Trophoblast cell (in vitro differentiated cells and primary cell): ENCODE measurements at regions not wholly inside any gene's neighbourhood (a gene's known extent, or its start where the extent isn't known, plus 50 kb on each side); places are given as distances from the start of the nearest gene placed in this dataset.

ENCODE experiments used
- DNase-seq, 2 donors: peaks; one replicate each; pipeline ENCODE4 v3.0.0-alpha.2; 2016
- H2AFZ ChIP-seq: 2 replicates; pipeline ENCODE4 v1.6.1; 2013; ENCODE audit warnings: low read length, moderate library complexity, mild to moderate bottlenecking; ENCODE audit not compliant: insufficient read depth, poor library complexity
- H2AK5ac ChIP-seq: 2 replicates; pipeline ENCODE4 v1.6.1; 2013; ENCODE audit warnings: mild to moderate bottlenecking, low read length
- H2BK120ac ChIP-seq: 2 replicates; pipeline ENCODE4 v1.6.1; 2013; ENCODE audit warnings: low read length, mild to moderate bottlenecking, moderate library complexity; ENCODE audit not compliant: insufficient read depth, poor library complexity
- H2BK12ac ChIP-seq: 2 replicates; pipeline ENCODE4 v1.6.1; 2013; ENCODE audit warnings: mild to moderate bottlenecking, low read length, moderate library complexity
- H2BK5ac ChIP-seq: 2 replicates; pipeline ENCODE4 v1.6.1; 2013; ENCODE audit warnings: low read length, low read depth, moderate library complexity, mild to moderate bottlenecking; ENCODE audit not compliant: poor library complexity
- H3K14ac ChIP-seq: 2 replicates; pipeline ENCODE4 v1.6.1; 2013; ENCODE audit warnings: mild to moderate bottlenecking, low read length
- H3K18ac ChIP-seq: 2 replicates; pipeline ENCODE4 v1.6.1; 2013; ENCODE audit warnings: mild to moderate bottlenecking, low read length
- H3K23ac ChIP-seq: 2 replicates; pipeline ENCODE4 v1.6.1; 2013; ENCODE audit warnings: low read length
- H3K27ac ChIP-seq: 2 replicates; pipeline ENCODE4 v1.5.1; 2013; ENCODE audit warnings: low read depth, mild to moderate bottlenecking, inconsistent platforms, low read length, moderate library complexity
- H3K27me3 ChIP-seq: 2 replicates; pipeline ENCODE4 v1.6.1; 2013; ENCODE audit warnings: inconsistent platforms, mild to moderate bottlenecking, low read length, moderate library complexity; ENCODE audit not compliant: insufficient read depth
- H3K36me3 ChIP-seq, 2 experiments: 1 replicate in 1 of 2; 2 replicates in 1 of 2; pipeline ENCODE4 v1.6.1; 2013; ENCODE audit warnings: low read length in 2 of 2, mild to moderate bottlenecking in 2 of 2, moderate library complexity in 1 of 2; ENCODE audit not compliant: insufficient read depth in 2 of 2, control insufficient read depth in 1 of 2
- H3K4ac ChIP-seq: 2 replicates; pipeline ENCODE4 v1.6.1; 2013; ENCODE audit warnings: low read depth, mild to moderate bottlenecking, low read length, moderate library complexity
- H3K4me1 ChIP-seq, 2 experiments: 1 replicate in 1 of 2; 2 replicates in 1 of 2; pipeline ENCODE4 v1.6.1; 2013; ENCODE audit warnings: low read length in 2 of 2, mild to moderate bottlenecking in 2 of 2, moderate library complexity in 1 of 2; ENCODE audit not compliant: insufficient read depth in 2 of 2, control insufficient read depth in 1 of 2
- H3K4me2 ChIP-seq: 2 replicates; pipeline ENCODE4 v1.6.1; 2013; ENCODE audit warnings: inconsistent platforms, mild to moderate bottlenecking, low read length, moderate library complexity
- H3K4me3 ChIP-seq: 2 replicates; pipeline ENCODE4 v1.5.1; 2013; ENCODE audit warnings: mild to moderate bottlenecking, low read depth, low read length, inconsistent platforms
- H3K79me1 ChIP-seq: one replicate; pipeline ENCODE4 v1.6.1; 2013; ENCODE audit warnings: low read length
- H3K79me2 ChIP-seq: 2 replicates; pipeline ENCODE4 v1.6.1; 2013; ENCODE audit warnings: low read length, mild to moderate bottlenecking; ENCODE audit not compliant: control insufficient read depth, insufficient read depth, poor library complexity
- H3K9ac ChIP-seq: 2 replicates; pipeline ENCODE4 v1.6.1; 2013; ENCODE audit warnings: mild to moderate bottlenecking, low read length
- H3K9me3 ChIP-seq: 2 replicates; pipeline ENCODE4 v1.6.1; 2013; ENCODE audit warnings: low read depth, mild to moderate bottlenecking, control low read depth, inconsistent platforms, low read length; ENCODE audit not compliant: insufficient read depth
- H4K12ac ChIP-seq: 2 replicates; pipeline ENCODE4 v1.6.1; 2013; ENCODE audit warnings: low read depth, mild to moderate bottlenecking, low read length, moderate library complexity
- H4K8ac ChIP-seq: 2 replicates; pipeline ENCODE4 v1.6.1; 2013; ENCODE audit warnings: low read depth, mild to moderate bottlenecking, low read length, moderate library complexity
- H4K91ac ChIP-seq: one replicate; pipeline ENCODE4 v1.6.1; 2013; ENCODE audit warnings: low read depth, mild to moderate bottlenecking, low read length, moderate library complexity
- whole genome bisulfite sequencing: extraction: QIAGEN DNeasy Blood & Tissue Kit; methylation state at CpG from one replicate; pipeline ENCODE4 v1.1.7; 2013; ENCODE audit warnings: missing lambda C conversion rate; ENCODE audit not compliant: insufficient read length, insufficient coverage; ENCODE audit errors: extremely low coverage; 5-methylcytosine and 5-hydroxymethylcytosine counted together

DNA sequence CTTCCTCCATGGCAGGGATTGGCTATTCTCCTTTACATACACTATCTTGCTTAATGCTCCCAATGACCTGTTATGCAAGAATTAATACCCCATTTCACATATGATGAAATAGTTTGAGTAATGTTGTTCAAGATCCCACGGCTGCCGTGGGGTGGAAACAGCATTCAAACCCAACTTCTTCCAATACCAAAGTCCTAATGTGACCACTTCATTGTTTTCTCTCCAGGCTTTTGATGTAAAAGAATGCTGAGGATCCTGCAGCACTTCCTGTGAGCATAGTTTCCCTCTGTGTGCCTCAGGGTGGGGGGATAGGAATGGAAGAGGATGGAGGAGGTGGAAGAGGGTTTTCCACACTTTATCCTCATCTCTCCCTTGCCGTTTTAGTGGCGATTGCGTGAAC, 199.4 kb downstream of the IRS1 start:
- H2AFZ ChIP-seq: no peak overlapping the region
- no peak overlapping the region for H3K4me3 ChIP-seq
- no peaks in the 10 kb centered on the region for H3K27me3 ChIP-seq
- peaks cover 5 to 10% of the 10 kb centered on the region in 2 experiments for H3K4me1 ChIP-seq
- H2BK12ac ChIP-seq: no peak overlapping the region
- no peak overlapping the region for H4K91ac ChIP-seq
- no CpG with 5 or more reads among the region's 5 CpGs for WGBS
- H3K18ac ChIP-seq: no peak overlapping the region
- no peak overlapping the region for H3K4me2 ChIP-seq
- no peak overlapping the region for H3K9ac ChIP-seq
- peak; percentile 38 to 53 for DNase-seq
- no peak overlapping the region for H4K12ac ChIP-seq
- no peak overlapping the region for H2AK5ac ChIP-seq
- no peak overlapping the region for H3K23ac ChIP-seq
- H3K36me3 ChIP-seq: no peaks in the 10 kb centered on the region
- H3K9me3 ChIP-seq: no peaks in the 10 kb centered on the region
- H4K8ac ChIP-seq: no peak overlapping the region
- no peak overlapping the region for H3K27ac ChIP-seq
- H3K79me2 ChIP-seq: no peaks in the 10 kb centered on the region
- no peak overlapping the region for H2BK120ac ChIP-seq
- no peak overlapping the region for H3K14ac ChIP-seq
- H3K79me1 ChIP-seq: peaks cover 3% of the 10 kb centered on the region
- no peak overlapping the region for H3K4ac ChIP-seq
- H2BK5ac ChIP-seq: no peak overlapping the region

DNA sequence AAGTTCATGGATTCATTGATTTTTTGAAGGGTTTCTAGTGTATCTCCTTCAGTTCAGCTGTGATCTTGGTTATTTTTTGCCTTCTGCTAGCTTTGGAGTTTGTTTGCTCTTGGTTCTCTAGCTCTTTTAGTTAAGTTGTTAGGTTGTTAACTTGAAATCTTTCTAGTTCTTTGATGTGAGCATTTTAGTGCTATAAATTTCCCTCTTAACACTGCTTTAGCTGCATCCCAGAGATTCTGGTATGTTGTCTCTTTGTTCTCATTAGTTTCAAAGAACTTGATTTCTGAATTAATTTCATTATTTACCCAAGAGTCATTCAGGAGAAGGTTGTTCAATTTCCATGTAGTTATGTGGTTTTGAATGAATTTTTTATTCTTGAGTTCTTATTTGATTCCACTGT, 210.6 kb downstream of the IRS1 start:
- Histone ChIP-seq H3K9ac (no peak overlapping the region), H3K79me2 (no peaks in the 10 kb centered on the region), H2BK120ac (no peak overlapping the region), H4K91ac (no peak overlapping the region), H3K4ac (no peak overlapping the region), H3K36me3 (no peaks in the 10 kb centered on the region), H3K4me1 (no peaks in the 10 kb centered on the region), H3K4me2 (no peak overlapping the region), H3K27me3 (no peaks in the 10 kb centered on the region), H3K14ac (no peak overlapping the region), H4K8ac (no peak overlapping the region), H4K12ac (no peak overlapping the region), H2AK5ac (no peak overlapping the region), H3K9me3 (peaks cover 4% of the 10 kb centered on the region), H3K4me3 (no peak overlapping the region), H2BK12ac (no peak overlapping the region), H3K27ac (no peak overlapping the region), H3K79me1 (no peaks in the 10 kb centered on the region), H2BK5ac (no peak overlapping the region), H3K23ac (no peak overlapping the region), H2AFZ (no peak overlapping the region), H3K18ac (no peak overlapping the region)
- no peak for DNase-seq

DNA sequence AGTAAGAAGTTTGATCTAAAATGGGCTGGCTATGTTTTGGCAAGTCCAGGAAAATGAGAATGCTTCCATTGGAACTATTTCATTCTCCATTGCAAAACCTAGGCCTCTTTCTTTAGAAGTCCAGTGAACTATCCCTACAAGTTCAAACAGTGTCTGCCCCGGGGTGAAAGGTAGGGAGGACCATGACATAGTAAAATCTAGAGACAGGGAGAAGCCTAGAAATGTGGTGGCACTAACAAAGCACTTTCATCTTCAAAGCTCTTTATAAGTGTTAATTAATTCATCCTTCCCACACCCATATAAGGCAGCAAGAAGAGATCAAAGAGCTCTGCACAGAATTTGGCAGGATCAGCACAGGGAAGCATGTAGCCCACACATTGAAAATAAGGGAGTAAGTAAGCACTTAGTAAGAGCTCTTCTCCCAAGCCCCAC, 214.5 kb downstream of the IRS1 start:
- no peak overlapping the region for H3K14ac ChIP-seq
- no CpG with 5 or more reads among the region's 1 CpG for WGBS
- H2AK5ac ChIP-seq: no peak overlapping the region
- H3K9me3 ChIP-seq: no peaks in the 10 kb centered on the region
- peaks cover 6% of the 10 kb centered on the region for H3K79me1 ChIP-seq
- no peaks in the 10 kb centered on the region for H3K79me2 ChIP-seq
- H2BK5ac ChIP-seq: no peak overlapping the region
- no peak overlapping the region for H3K23ac ChIP-seq
- H3K9ac ChIP-seq: no peak overlapping the region
- H3K27me3 ChIP-seq: no peaks in the 10 kb centered on the region
- no peak overlapping the region for H3K18ac ChIP-seq
- no peak overlapping the region for H3K4me3 ChIP-seq
- no peak overlapping the region for H3K4ac ChIP-seq
- H4K91ac ChIP-seq: no peak overlapping the region
- no peak overlapping the region for H2BK12ac ChIP-seq
- no peak overlapping the region for H2BK120ac ChIP-seq
- peaks cover 3 to 12% of the 10 kb centered on the region in 2 experiments for H3K4me1 ChIP-seq
- H4K12ac ChIP-seq: no peak overlapping the region
- H4K8ac ChIP-seq: no peak overlapping the region
- no peak for DNase-seq
- no peak overlapping the region for H2AFZ ChIP-seq
- no peak overlapping the region for H3K27ac ChIP-seq
- no peak overlapping the region for H3K4me2 ChIP-seq
- H3K36me3 ChIP-seq: no peaks in the 10 kb centered on the region

DNA sequence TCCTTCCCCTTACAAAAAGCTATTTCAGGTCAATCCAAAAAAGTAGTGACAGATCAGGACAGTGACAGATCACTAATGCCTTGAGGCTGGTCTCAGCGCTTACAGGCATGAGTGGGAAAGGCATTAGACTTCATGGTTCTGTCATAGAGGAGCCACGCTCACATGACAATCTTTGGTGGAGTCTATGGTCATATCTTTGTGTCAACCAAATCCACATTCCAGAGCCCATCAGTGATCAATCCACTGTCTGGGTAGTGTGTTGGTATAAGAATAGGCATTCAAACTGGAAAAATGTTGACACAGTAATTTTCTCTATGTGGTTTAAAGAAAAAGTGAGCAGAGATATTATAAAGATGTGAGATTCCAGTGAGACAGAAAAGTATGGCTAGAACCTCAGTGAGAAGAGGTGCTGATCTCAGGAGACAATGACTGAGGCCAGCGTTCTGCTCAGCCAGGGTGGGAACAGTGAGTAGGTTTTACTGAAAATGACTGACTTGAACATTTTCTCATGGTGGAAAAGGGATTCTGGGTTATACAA, 215.0 kb downstream of the IRS1 start:
- H4K12ac ChIP-seq: no peak overlapping the region
- H3K9me3 ChIP-seq: no peaks in the 10 kb centered on the region
- H2BK12ac ChIP-seq: no peak overlapping the region
- H2AK5ac ChIP-seq: no peak overlapping the region
- H3K27me3 ChIP-seq: no peaks in the 10 kb centered on the region
- peaks cover 3 to 12% of the 10 kb centered on the region in 2 experiments for H3K4me1 ChIP-seq
- no peak overlapping the region for H3K4me3 ChIP-seq
- H3K4me2 ChIP-seq: no peak overlapping the region
- no CpG with 5 or more reads among the region's 3 CpGs for WGBS
- no peak overlapping the region for H2BK5ac ChIP-seq
- peaks cover 6% of the 10 kb centered on the region for H3K79me1 ChIP-seq
- no peak for DNase-seq
- no peaks in the 10 kb centered on the region for H3K36me3 ChIP-seq
- no peak overlapping the region for H3K18ac ChIP-seq
- no peak overlapping the region for H4K91ac ChIP-seq
- no peaks in the 10 kb centered on the region for H3K79me2 ChIP-seq
- H4K8ac ChIP-seq: no peak overlapping the region
- no peak overlapping the region for H2AFZ ChIP-seq
- H3K27ac ChIP-seq: no peak overlapping the region
- H3K9ac ChIP-seq: no peak overlapping the region
- no peak overlapping the region for H3K14ac ChIP-seq
- H3K23ac ChIP-seq: no peak overlapping the region
- H2BK120ac ChIP-seq: no peak overlapping the region
- no peak overlapping the region for H3K4ac ChIP-seq
